ENCODE measurements at regions not wholly inside any gene's neighbourhood (a gene's known extent, or its start where the extent isn't known, plus 50 kb on each side); places are given as distances from the start of the nearest gene placed in this dataset.
A peak's percentile ranks its signal among the peaks of the same experiment; 100 is the strongest.

GRCh38 chr6:168228676-168229367, 90.8 kb downstream of the DACT2 start:
- no peak for DNase-seq (ENCODE audit: low read depth)

- DNase-seq (ENCODE audit: low read depth) = no peak
These were observed 91.7 kb downstream of the DACT2 start for GRCh38 chr6:168227840-168228239.

GRCh38 chr6:168226902-168227318, 92.7 kb downstream of the DACT2 start:
- no peak for DNase-seq (ENCODE audit: low read depth)

- DNase-seq (ENCODE audit: low read depth) = no peak
These were observed 93.4 kb downstream of the DACT2 start for GRCh38 chr6:168226061-168226752.

- no peak for DNase-seq (ENCODE audit: low read depth)
These were observed 94.1 kb downstream of the DACT2 start for GRCh38 chr6:168225471-168225911.

- DNase-seq (ENCODE audit: low read depth) = no peak
These were observed 95.8 kb downstream of the DACT2 start for GRCh38 chr6:168223755-168224154.

- no peak for DNase-seq (ENCODE audit: low read depth)
These were observed 96.4 kb downstream of the DACT2 start for GRCh38 chr6:168223150-168223549.

GRCh38 chr6:168222115-168223043, 97.2 kb downstream of the DACT2 start:
- DNase-seq (ENCODE audit: low read depth) = no peak

- DNase-seq (ENCODE audit: low read depth) = no peak
These were observed 98.0 kb downstream of the DACT2 start for GRCh38 chr6:168221497-168222079.

GRCh38 chr6:168221000-168221399, 98.6 kb downstream of the DACT2 start:
- no peak for DNase-seq (ENCODE audit: low read depth)

GRCh38 chr6:168219804-168220203, 99.8 kb downstream of the DACT2 start:
- no peak for DNase-seq (ENCODE audit: low read depth)

GRCh38 chr6:168218785-168219566, 100.6 kb downstream of the DACT2 start:
- peak; percentile 88 for DNase-seq (ENCODE audit: low read depth)

GRCh38 chr6:168217880-168218537, 101.6 kb downstream of the DACT2 start:
- no peak for DNase-seq (ENCODE audit: low read depth)

- no peak for DNase-seq (ENCODE audit: low read depth)
These were observed 102.2 kb downstream of the DACT2 start for GRCh38 chr6:168217216-168217879.

GRCh38 chr6:168216751-168217191, 102.8 kb downstream of the DACT2 start:
- DNase-seq (ENCODE audit: low read depth) = no peak

GRCh38 chr6:168216117-168216516, 103.5 kb downstream of the DACT2 start:
- no peak for DNase-seq (ENCODE audit: low read depth)

- DNase-seq (ENCODE audit: low read depth) = no peak
These were observed 104.3 kb downstream of the DACT2 start for GRCh38 chr6:168215121-168215808.

GRCh38 chr6:168214586-168215104, 104.9 kb downstream of the DACT2 start:
- DNase-seq (ENCODE audit: low read depth) = no peak

- no peak for DNase-seq (ENCODE audit: low read depth)
These were observed 106.5 kb downstream of the DACT2 start for GRCh38 chr6:168213121-168213524.
